ENCODE measurements at regions not wholly inside any gene's neighbourhood (a gene's known extent, or its start where the extent isn't known, plus 50 kb on each side); places are given as distances from the start of the nearest gene placed in this dataset.

DNA sequence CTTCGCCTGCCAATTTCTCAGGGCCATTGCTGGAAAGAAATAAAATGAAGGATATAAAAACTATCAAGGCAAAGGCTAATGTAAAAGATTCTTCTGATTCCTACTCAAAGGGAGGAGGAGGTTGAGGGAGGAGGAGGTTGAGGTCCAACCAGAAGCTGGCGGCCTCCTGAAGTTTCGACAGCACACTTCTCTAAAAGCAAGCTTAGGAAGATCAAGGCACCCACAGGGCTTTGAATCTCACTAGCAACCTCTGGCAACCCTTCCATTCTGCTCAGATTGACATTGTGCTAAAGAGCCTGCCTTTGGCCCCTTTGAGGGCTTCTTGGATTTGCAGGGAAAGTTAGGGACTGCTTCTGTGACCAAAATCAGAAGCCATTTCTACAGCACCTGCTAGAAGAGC is 81.5 kb upstream of the TNRC6C start:
- no peaks in the 10 kb centered on the region for H3K27me3 ChIP-seq
- DNase-seq, result no peak
- H3K9me3 ChIP-seq, result peaks cover 0 to 8% of the 10 kb centered on the region in 2 donors
- 73 to 85% (median 82%) methylated on average over 3 of the region's 3 CpGs for WGBS, 3 donors
- intact Hi-C loops (cut with DNase I), result loop anchor here in 1 of 4 donors (10.0 kb wide), 1 partner anchor 282 kb away; no protein-coding TSS in a partner anchor
- no peak overlapping the region for H3K27ac ChIP-seq
- no peak for TF ChIP-seq POLR2A (IDR thresholded peaks at IDR 0.05)
- TF ChIP-seq, protein P1, sequence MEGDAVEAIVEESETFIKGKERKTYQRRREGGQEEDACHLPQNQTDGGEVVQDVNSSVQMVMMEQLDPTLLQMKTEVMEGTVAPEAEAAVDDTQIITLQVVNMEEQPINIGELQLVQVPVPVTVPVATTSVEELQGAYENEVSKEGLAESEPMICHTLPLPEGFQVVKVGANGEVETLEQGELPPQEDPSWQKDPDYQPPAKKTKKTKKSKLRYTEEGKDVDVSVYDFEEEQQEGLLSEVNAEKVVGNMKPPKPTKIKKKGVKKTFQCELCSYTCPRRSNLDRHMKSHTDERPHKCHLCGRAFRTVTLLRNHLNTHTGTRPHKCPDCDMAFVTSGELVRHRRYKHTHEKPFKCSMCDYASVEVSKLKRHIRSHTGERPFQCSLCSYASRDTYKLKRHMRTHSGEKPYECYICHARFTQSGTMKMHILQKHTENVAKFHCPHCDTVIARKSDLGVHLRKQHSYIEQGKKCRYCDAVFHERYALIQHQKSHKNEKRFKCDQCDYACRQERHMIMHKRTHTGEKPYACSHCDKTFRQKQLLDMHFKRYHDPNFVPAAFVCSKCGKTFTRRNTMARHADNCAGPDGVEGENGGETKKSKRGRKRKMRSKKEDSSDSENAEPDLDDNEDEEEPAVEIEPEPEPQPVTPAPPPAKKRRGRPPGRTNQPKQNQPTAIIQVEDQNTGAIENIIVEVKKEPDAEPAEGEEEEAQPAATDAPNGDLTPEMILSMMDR (IDR thresholded peaks at IDR 0.05), result no peak
- no peak for TF ChIP-seq EP300 (IDR thresholded peaks at IDR 0.05)
- H3K4me1 ChIP-seq (ENCODE audit: insufficient read depth), result no peaks in the 10 kb centered on the region
- H3K36me3 ChIP-seq, result no peaks in the 10 kb centered on the region
- no peak overlapping the region for H3K4me3 ChIP-seq

DNA sequence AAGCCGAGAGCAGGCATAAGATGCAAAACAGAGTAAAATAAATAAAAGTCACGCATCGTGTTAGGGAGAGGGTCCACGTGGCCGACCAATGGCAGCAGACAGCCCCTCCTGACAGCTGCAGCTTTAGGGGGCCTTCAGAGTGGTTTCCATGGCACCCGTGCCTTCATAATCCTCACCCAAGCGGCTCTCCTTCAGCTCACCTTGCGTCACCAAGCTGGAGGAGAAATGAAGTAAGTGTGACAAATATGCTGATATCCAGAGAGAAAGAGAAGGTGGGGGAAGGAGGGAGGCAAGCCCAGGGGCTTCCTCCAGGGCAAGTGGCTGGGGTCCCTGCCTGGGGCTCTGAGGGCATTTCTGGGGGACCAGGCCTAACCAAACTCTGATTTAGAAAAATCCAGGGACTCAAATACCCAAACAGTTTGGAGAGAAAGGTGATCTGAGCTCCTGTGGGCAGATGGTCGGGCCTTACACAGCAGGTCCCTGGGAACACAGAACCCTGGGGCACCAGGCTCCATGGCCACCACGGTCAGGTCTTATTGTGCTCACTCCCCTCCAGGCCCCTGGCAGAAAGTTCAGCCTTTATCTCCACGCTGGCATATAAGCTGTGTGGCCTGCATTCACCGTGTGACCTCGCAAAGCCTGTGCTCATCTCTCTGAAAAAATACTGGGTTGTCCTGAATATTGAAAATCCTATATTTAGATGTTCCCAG is 80.7 kb upstream of the TNRC6C start:
- 85 to 90% (median 89%) methylated on average over 13 of the region's 13 CpGs for WGBS, 3 donors
- H3K9me3 ChIP-seq, result peaks cover 0 to 8% of the 10 kb centered on the region in 2 donors
- DNase-seq, result no peak
- H3K4me3 ChIP-seq, result no peak overlapping the region
- no peak overlapping the region for H3K27ac ChIP-seq
- intact Hi-C loops (cut with DNase I), result loop anchor here in 1 of 4 donors (10.0 kb wide), 1 partner anchor 283 kb away; no protein-coding TSS in a partner anchor
- H3K4me1 ChIP-seq (ENCODE audit: insufficient read depth), result no peaks in the 10 kb centered on the region
- H3K36me3 ChIP-seq, result no peaks in the 10 kb centered on the region
- no peaks in the 10 kb centered on the region for H3K27me3 ChIP-seq
- TF ChIP-seq, protein P1 (IDR thresholded peaks at IDR 0.05), result no peak
- TF ChIP-seq EP300 (IDR thresholded peaks at IDR 0.05) (no peak), POLR2A (IDR thresholded peaks at IDR 0.05) (no peak)

DNA sequence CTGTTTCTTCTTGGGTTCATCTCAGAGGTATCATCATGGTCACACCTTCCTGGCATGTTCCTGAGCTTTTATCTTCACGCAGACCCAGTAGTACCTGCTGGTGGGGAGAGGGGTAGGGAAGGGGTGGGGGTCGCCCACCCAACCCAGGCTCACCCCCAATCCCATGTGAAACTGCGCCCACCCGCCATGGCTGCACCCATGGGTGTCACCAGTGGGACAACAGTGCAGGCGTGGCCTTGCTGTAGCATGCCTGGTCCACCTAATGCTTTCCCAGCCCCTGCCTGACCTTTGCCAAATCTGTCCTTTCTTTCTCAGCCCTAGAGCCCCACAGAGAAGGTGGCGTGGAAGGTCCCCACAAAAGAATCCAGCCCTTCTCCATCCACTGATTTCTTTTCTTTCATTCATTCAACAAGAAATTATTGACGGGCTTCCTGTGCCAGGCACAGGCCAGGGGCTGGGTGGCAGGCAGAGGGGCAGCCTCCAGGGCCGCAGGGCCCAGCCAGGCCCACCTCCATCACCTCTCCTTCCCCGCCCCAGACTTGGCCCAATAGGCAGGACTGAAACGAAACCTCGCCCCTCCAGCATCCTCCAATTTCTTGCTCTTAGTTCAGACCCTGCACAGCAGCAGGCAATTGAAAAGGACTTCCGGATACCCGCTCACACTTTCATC is 79.1 kb upstream of the TNRC6C start:
- Histone ChIP-seq H3K4me3 (no peak overlapping the region), H3K27ac (no peak overlapping the region), H3K36me3 (no peaks in the 10 kb centered on the region), H3K4me1 (ENCODE audit: insufficient read depth) (peaks cover 2% of the 10 kb centered on the region), H3K9me3 (peaks cover 0 to 8% of the 10 kb centered on the region in 2 donors), H3K27me3 (no peaks in the 10 kb centered on the region)
- 94 to 95% (median 94%) methylated on average over 13 of the region's 13 CpGs for WGBS, 3 donors
- TF ChIP-seq POLR2A (IDR thresholded peaks at IDR 0.05), result no peak
- TF ChIP-seq, protein P1 (IDR thresholded peaks at IDR 0.05), result no peak
- no peak for TF ChIP-seq EP300 (IDR thresholded peaks at IDR 0.05)
- DNase-seq, result no peak
- intact Hi-C loops (cut with DNase I), result loop anchor here in 1 of 4 donors (10.0 kb wide), 1 partner anchor 285 kb away; no protein-coding TSS in a partner anchor

DNA sequence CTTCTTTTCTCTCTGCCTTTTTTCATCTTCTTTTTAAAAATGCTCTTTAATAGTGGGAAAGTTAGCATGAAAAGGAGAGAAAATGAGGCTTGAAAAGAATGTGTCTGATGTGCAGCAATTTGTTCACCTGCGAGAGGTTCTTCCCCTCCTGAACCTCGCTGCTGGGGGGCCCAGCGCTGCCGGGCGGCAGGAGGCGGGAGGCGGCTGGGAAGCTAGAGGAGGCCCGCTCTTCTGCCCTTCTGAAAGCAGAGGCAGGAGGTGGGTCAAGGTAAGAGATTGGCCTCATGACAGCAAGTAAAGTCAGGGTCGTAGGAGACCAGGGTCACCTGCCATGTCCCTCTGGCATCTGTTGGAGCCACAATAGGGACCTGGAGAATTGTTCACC is 78.6 kb upstream of the TNRC6C start:
- intact Hi-C loops (cut with DNase I), result loop anchor here in 1 of 4 donors (10.0 kb wide), 1 partner anchor 285 kb away; no protein-coding TSS in a partner anchor
- H3K27me3 ChIP-seq, result no peaks in the 10 kb centered on the region
- WGBS, 3 donors, result 89 to 95% (median 89%) methylated on average over 9 of the region's 9 CpGs
- peaks cover 2% of the 10 kb centered on the region for H3K4me1 ChIP-seq (ENCODE audit: insufficient read depth)
- no peak overlapping the region for H3K27ac ChIP-seq
- peaks cover 0 to 8% of the 10 kb centered on the region in 2 donors for H3K9me3 ChIP-seq
- no peak for TF ChIP-seq EP300 (IDR thresholded peaks at IDR 0.05)
- TF ChIP-seq POLR2A (IDR thresholded peaks at IDR 0.05), result no peak
- TF ChIP-seq, protein P1 (IDR thresholded peaks at IDR 0.05), result no peak
- no peak overlapping the region for H3K4me3 ChIP-seq
- no peak for DNase-seq
- H3K36me3 ChIP-seq, result no peaks in the 10 kb centered on the region
